NCI-H748 treated with DMSO at 0.1 percent for 48 hours (cell line): ENCODE measurements at regions not wholly inside any gene's neighbourhood (a gene's known extent, or its start where the extent isn't known, plus 50 kb on each side); places are given as distances from the start of the nearest gene placed in this dataset.
"Not testable (repeated sequence)": the region's sequence is repeated elsewhere in the genome, so short reads cannot be mapped to it uniquely, and the experiment has no call there.

Experiments
- DNase-seq: peaks from one replicate; lab custom pipeline; 2025; lab: John Stamatoyannopoulos, UW

DNA sequence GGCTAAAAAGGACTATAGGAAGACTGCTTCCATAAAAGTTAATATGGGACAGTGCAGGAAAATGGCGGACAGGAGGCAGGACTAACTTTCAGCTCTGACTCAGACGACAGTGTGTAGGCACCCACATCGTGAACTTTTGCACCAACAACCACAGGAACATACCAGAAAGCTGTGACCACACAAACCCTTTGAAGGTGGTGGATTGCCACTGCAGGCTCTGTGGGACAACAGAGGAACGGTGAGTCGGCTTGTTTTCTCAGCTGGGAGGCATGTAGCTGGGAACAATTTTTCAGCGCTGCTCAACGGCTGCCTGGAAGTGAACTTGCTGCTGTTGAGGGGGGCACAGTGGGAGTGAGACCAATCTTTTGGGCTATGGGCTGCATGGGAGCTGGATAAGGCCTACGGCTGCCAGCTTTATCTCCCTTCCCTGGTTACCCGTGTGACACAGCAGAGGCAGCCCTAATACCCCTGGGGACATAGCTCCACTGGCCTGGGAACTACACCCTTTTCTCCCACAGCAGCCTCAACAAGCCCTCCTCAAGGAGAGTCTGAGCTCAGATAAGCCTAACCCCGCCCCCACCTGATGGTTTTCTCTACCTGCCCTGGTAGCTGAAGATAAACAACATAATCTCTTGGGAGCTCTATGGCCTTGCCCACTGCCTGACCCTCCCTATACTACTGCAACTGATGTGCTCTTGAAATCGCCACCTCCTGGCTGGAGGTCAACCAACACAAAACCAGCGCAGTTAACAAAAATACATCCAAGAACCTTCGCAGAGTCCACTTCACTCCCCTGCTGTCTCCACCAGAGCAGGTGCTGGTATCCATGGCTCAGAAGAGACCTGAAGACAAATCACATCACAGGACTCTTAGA, 1537.0 kb downstream of the C4orf33 start:
- no peak for DNase-seq

DNA sequence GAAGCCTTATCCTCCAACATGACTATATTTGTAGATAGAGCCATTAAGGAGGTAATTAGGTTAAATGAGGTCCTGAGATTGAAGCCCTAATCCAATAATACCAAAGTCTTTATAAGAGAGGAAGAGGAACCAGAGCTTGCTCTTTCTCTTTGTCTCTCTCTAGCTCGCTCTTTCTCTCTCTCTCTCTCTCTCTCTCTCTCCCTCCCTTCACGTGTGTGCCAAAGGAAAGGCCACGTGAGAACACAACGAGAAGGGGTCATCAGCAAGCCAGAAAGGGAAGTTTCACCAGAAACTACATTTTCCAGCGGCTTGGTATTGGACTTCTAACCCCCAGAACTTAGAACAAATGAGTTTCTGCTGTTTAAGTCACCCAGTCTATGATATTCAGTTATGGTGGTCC, 1540.5 kb downstream of the C4orf33 start:
- DNase-seq: no peak

GRCh38 chr4:130640592-130640991, 1544.6 kb downstream of the C4orf33 start:
- DNase-seq: no peak

- no peak for DNase-seq
These were observed 1550.9 kb downstream of the C4orf33 start for GRCh38 chr4:130646886-130647285.

DNA sequence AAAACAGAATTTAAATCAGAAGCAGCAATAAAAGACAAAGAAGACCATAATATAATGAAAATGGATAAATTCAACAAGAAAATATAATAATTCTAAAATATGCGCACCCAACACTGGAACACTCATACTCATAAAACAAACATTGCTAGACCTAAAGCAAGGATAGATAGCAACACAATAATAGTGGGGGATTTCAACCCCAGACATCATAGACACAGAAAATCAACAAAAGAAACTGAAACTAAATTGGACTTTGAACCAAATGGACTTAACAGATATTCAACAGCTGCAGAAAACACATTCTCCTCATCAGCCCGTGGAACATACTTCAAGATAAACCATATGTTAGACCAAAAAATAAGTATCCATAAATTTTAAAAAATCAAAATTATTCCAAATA, 1552.6 kb downstream of the C4orf33 start:
- DNase-seq: no peak

- DNase-seq: no peak
These were observed 1557.9 kb downstream of the C4orf33 start for GRCh38 chr4:130653842-130654241.

GRCh38 chr4:130659320-130659719, 1563.4 kb downstream of the C4orf33 start:
- DNase-seq: no peak

GRCh38 chr4:130668859-130669258, 1572.9 kb downstream of the C4orf33 start:
- no peak for DNase-seq

GRCh38 chr4:130675266-130675665, 1579.3 kb downstream of the C4orf33 start:
- DNase-seq: peak; percentile 21

GRCh38 chr4:130689181-130689580, 1593.2 kb downstream of the C4orf33 start:
- no peak for DNase-seq

DNA sequence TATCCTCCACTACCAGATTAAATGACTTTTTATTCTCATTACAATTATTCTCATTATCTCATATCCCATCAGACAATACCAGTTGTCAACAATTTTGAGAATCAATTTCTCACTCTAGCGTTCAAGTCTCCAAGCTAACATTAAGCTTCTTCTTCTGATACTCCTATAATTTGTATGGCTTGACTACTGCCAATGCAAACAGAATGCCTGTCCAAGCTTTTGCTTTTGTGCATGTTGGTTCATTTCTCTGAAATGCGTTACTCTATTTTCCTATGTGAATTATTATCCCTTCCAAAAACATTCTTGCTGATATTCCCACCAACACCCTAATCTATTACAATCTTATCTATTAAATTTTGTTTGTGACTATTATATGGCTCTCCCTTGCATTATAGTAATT, 1602.3 kb downstream of the C4orf33 start:
- DNase-seq: no peak

GRCh38 chr4:130699004-130699403, 1603.1 kb downstream of the C4orf33 start:
- DNase-seq: no peak

DNA sequence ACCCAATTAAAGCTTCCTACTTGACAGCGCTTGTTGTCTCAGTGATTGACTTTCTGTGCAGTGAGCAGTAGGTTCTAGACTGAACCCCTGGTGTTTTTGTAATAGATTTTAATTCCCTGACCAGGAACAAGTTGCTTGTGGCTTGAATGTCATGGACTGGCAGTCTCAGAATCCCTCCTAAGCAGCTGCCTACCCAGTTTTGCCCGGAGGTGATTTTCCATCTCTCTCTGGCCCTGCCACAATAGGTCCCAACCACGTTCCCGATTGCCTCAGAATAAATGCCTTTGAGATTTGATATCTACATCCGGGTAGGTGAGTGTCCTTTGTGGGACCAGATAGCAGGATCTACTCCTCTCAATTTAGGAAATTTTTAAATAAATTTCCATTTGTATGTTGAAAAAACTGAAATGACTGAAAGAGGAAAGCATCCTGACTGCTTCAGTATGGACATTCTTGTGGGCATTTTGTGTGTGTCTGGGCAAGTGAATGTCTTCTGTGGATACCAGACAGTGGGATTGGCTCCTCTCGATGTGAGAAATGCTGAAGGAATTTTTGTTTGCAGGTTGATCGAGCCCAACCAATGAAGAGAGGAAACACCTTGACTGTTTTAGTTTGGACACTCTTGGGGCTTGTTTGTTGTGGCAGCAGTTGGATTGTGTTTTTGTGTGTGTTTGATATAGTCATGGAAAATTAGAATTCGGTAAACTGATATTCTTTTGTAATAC, 1607.4 kb downstream of the C4orf33 start:
- no peak for DNase-seq

DNA sequence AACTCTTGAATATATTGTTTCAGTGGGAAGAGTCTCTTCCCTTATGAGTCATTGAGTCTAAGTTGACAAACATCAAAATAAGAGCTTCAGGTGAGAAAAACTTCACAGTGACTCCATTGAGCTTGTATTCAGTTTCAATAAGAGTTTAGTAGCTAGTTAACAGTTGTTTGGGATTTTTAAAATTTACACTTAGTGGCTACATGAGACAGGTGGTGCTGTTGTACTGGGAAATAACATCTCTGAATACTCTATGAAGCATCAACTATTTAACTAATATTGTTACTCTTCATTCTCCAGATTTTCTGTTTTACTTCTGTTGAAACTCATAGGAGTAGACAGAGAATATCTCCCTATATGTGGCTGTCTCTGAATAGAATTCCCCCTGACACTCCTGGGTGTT, 1609.1 kb downstream of the C4orf33 start:
- no peak for DNase-seq

DNA sequence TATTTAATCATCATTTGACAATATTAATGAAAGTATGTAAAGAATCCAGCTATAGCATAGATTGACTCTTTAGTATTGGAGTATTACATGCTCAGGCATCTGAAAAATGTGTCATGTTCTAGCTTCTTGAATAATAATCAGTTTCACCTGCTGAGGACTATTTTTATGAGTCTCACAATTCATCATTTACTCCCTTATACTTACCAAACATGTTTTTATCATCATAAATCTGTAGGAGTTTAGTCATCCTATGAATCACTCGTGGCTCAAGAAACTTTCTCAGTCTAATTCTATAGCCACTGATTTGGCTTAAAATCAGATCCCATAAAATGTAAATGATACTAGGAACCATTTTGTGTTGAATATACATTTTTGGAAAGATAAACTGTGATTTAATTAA, 1616.1 kb downstream of the C4orf33 start:
- no peak for DNase-seq

- no peak for DNase-seq
These were observed 1618.1 kb downstream of the C4orf33 start for GRCh38 chr4:130714006-130714405.

GRCh38 chr4:130722361-130722760, 1626.4 kb downstream of the C4orf33 start:
- no peak for DNase-seq

DNA sequence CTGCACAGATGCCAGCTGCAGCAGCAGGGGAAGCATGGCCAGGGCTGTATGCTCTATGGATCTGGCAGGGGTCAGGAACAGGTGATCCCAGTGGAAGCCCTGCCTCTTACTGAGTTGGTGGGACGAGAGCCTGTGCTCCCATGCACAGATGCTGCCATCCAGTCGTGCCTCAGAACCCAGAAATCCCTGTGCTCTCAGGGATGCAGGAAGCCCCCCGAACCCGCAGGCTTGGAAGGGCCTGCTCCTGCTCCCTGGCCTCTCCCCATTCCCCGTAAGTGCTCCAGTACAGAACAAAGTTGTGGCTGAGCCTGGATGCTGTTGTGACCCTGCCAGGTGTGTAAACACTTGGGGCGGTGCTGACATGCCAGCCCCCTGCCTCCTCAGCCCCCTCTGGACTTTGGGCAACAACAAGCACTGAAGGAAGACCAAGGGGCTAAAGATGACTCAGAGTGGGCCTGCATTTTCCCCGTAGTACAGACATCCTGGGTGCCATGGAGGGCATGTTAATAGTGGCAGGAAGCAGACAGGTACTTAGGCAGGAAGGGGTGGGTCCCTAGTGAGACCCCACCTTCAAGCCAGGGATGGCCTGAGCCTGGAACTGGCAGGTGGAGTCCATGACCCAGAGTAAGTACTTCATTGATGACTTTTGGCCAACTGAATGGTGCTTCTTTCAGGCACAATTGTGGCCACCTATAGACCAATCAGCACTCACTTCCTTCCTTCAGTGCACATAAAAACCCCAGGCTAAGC, 1640.7 kb downstream of the C4orf33 start:
- no peak for DNase-seq

GRCh38 chr4:130738233-130738632, 1642.3 kb downstream of the C4orf33 start:
- no peak for DNase-seq

DNA sequence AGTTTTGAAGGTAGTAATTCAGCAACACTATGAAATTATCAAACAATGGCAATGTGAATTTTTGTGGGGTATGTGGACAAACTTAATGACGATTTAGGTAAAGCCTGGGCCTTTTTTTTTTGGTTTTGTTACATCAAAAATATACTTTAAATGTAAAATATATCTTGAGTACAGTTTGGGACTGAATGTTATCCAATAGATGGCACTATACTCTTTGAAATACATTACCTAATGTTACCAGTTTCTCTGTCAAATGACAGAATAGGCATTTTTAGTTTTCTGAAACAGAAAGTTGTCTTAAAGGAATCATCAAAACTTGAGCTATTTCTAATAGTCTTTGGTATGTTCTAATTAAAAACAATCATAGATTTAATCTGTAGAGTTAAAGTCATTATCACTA, 1651.9 kb downstream of the C4orf33 start:
- DNase-seq: no peak

DNA sequence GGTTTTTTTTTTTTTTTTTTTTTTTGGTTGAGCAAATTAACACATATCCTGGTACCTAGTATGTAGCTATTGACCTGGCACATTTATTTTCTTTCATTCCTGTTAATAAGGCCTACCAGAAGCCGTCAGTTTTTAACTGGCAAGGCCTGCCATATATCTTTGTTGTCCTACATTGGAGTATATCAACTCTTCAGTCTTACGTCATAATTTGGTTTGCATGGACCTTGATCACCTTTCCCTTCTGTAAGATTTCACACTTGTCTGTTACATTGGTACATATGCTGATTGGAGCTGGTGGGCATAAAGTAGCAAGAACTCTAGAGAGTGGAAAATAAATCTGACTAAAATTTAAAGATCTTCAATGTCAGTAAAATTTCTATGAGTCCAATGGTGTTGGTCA, 1658.0 kb downstream of the C4orf33 start:
- DNase-seq: no peak

DNA sequence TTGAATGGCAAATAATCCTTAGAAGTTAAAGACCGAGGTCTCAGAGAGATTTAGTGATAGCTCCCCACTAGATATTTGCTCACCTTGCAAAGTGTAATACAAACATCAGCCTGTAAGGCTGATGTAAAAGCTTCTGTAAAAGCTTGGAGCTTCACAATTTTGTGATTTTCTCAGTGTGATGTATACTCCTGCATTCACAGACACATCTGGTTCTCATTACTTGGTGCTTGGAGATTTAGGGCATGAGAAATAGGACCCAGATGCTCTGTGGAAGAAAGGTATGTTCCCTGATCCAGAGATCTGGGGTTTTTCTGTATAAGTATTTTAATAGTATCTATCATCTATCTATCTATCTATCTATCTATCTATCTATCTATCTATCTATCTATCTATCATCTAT, 1664.3 kb downstream of the C4orf33 start:
- DNase-seq: no peak

GRCh38 chr4:130767384-130767783, 1671.4 kb downstream of the C4orf33 start:
- not testable (repeated sequence) for DNase-seq
